ENCODE measurements at regions not wholly inside any gene's neighbourhood (a gene's known extent, or its start where the extent isn't known, plus 50 kb on each side); places are given as distances from the start of the nearest gene placed in this dataset.
"Not testable (repeated sequence)": the region's sequence is repeated elsewhere in the genome, so short reads cannot be mapped to it uniquely, and the experiment has no call there.

DNA sequence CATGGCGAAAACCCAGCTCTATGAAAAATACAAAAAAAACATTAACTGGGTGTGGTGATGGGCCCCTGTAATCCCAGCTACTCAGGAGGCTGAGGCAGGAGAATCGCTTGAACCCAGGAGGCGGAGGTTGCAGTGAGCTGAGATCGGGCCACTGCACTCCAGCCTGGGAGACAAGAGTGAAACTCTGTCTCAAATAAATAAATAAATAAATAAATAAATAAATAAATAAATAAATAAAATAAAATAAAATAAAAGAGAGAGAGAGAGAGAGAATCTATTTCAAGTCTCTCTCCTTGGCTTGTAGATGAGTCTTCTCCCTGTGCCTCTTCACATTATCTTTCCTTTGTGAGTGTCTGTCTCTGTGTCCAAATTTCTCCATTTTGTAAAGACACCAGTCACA lies 442.6 kb upstream of the PROX1 start:
- not testable (repeated sequence) for TF ChIP-seq CTCF (optimal IDR thresholded peaks at IDR 0.05 in 1 of 3, IDR thresholded peaks at IDR 0.05 in 1 of 3, conservative IDR thresholded peaks at IDR 0.05 in 1 of 3; ENCODE audit: extremely low read depth in 1 of 3, insufficient read depth in 2 of 3, low read length in 3 of 3); EZH2 (IDR thresholded peaks at IDR 0.05; ENCODE audit: low read length)
